Psoas muscle (tissue), 7 donors: ENCODE measurements at regions not wholly inside any gene's neighbourhood (a gene's known extent, or its start where the extent isn't known, plus 50 kb on each side); places are given as distances from the start of the nearest gene placed in this dataset.

Experiments
- ATAC-seq, 4 donors: fragments of 200-7000 bp; cut with Tn5 transposase; one replicate each; pipeline ENCODE4 v1.9.1; 2020; ENCODE audit warnings: moderate library complexity in 3 of 4, mild to moderate bottlenecking in 2 of 4
- DNase-seq, 2 donors: peaks; one replicate each; pipeline ENCODE4 v3.0.0-alpha.2; 2020
- H3K27ac ChIP-seq: fragments of 200-600 bp; one replicate; pipeline ENCODE4 v1.8.0; 2022
- H3K27me3 ChIP-seq, 3 donors: fragments of 200-600 bp in 1 of 3; one replicate each; pipeline versions ENCODE4 v1.6.1 to v1.8.0; 2013 to 2022; ENCODE audit warnings: low read length in 2 of 3, mild to moderate bottlenecking in 2 of 3, moderate library complexity in 1 of 3; ENCODE audit not compliant: insufficient read depth in 3 of 3
- H3K36me3 ChIP-seq, 2 donors: fragments of 200-600 bp in 1 of 2; one replicate each; pipeline versions ENCODE4 v1.6.1 to v1.8.0; 2013 to 2022; ENCODE audit warnings: low read depth in 1 of 2, mild to moderate bottlenecking in 1 of 2, moderate library complexity in 1 of 2; ENCODE audit not compliant: insufficient read depth in 1 of 2
- H3K4me1 ChIP-seq: fragments of 200-600 bp; one replicate; pipeline ENCODE4 v1.8.0; 2022
- H3K4me3 ChIP-seq: fragments of 200-600 bp; one replicate; pipeline ENCODE4 v1.8.0; 2022; ENCODE audit warnings: mild to moderate bottlenecking
- H3K9me3 ChIP-seq: fragments of 200-600 bp; one replicate; pipeline ENCODE4 v1.8.0; 2022
- WGBS, 3 donors: extraction: QIAGEN DNeasy Blood & Tissue Kit; methylation state at CpG; one replicate each; pipeline versions ENCODE4 v1.1.6 to v1.1.7; 2013; 5-methylcytosine and 5-hydroxymethylcytosine counted together
- intact Hi-C, 2 donors: fragments of 100-400 bp; cut with DNase I; formaldehyde crosslinking; loops; one replicate each; pipeline versions ENCODE4 v1.11.0 to v1.14.2; 2022
- TF ChIP-seq, protein P1 (sequence below): fragments of 200-600 bp; IDR thresholded peaks from one replicate; pipeline ENCODE4 v1.8.0; 2022; ENCODE audit warnings: antibody characterized with exemption
- donor health status: healthy with polysubstance abuse.
- donor health status: DM: no; HTN: no; CAD: no; lungs with moderate emphysema.
- donor health status: Bipolar disorder and iron deficiency.
- donor health status: healthy.
- donor health status: DM: yes; HTN: yes; CAD: no.
- donor health status: DM: no; HTN: no; CAD: no.
- donor health status: DM: yes; HTN: yes; CAD: no.

DNA sequence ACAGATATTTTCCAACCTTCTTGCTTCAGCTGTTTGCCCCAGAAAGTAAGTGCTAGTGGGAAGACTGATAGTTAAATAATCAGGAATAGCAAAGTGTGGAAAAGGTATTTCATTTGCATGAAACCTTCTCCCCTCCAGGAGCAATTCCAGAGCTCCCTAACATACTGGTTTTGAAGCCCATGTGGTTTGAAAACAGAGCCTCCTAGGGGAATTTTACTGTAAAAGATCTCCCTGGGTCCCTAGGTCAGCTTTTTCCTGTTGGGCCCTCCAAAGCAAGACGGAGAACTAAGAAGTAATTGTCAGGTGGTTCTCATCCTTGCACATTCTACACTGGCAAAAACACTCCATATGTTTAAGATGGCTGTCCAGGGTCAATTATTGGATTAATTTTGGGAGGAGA is 218.7 kb upstream of the FOXD3 start:
- no peak for DNase-seq
- H3K4me3 ChIP-seq: no peak overlapping the region
- peaks cover 5% of the 10 kb centered on the region for H3K4me1 ChIP-seq
- no peaks in the 10 kb centered on the region for H3K36me3 ChIP-seq
- ATAC-seq: no peak
- intact Hi-C loops: no loop called here
- 47 to 53% (median 48%) methylated on average over 1 of the region's 1 CpG for WGBS, 3 donors
- TF ChIP-seq, protein P1, sequence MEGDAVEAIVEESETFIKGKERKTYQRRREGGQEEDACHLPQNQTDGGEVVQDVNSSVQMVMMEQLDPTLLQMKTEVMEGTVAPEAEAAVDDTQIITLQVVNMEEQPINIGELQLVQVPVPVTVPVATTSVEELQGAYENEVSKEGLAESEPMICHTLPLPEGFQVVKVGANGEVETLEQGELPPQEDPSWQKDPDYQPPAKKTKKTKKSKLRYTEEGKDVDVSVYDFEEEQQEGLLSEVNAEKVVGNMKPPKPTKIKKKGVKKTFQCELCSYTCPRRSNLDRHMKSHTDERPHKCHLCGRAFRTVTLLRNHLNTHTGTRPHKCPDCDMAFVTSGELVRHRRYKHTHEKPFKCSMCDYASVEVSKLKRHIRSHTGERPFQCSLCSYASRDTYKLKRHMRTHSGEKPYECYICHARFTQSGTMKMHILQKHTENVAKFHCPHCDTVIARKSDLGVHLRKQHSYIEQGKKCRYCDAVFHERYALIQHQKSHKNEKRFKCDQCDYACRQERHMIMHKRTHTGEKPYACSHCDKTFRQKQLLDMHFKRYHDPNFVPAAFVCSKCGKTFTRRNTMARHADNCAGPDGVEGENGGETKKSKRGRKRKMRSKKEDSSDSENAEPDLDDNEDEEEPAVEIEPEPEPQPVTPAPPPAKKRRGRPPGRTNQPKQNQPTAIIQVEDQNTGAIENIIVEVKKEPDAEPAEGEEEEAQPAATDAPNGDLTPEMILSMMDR: no peak
- H3K27me3 ChIP-seq: no peaks in the 10 kb centered on the region
- H3K27ac ChIP-seq: no peak overlapping the region
- no peaks in the 10 kb centered on the region for H3K9me3 ChIP-seq

DNA sequence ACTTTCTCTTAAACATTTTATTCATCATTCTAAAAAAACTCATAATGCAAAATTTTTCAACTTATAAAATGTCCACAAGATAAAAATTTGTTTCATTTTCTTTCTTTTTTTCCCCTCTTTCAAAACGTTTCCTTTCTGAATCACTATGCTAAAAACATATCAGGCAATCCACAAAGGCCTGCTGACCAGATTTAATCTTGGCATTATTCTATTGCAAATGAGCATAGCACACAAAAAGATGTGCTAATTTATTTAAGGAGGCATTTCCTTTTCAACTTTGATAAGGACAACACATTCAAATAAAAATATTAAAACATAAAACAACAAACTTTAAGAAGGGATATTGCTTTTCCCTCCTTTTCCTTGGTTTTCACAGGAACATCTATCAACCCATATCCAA is 215.3 kb upstream of the FOXD3 start:
- intact Hi-C loops: no loop called here
- no peak overlapping the region for H3K4me3 ChIP-seq
- no peak for DNase-seq
- no peaks in the 10 kb centered on the region for H3K4me1 ChIP-seq
- no peaks in the 10 kb centered on the region for H3K36me3 ChIP-seq
- H3K9me3 ChIP-seq: no peaks in the 10 kb centered on the region
- H3K27me3 ChIP-seq: no peaks in the 10 kb centered on the region
- 12 to 27% (median 19%) methylated on average over 1 of the region's 1 CpG for WGBS, 3 donors
- TF ChIP-seq, protein P1: no peak
- ATAC-seq: no peak
- no peak overlapping the region for H3K27ac ChIP-seq

DNA sequence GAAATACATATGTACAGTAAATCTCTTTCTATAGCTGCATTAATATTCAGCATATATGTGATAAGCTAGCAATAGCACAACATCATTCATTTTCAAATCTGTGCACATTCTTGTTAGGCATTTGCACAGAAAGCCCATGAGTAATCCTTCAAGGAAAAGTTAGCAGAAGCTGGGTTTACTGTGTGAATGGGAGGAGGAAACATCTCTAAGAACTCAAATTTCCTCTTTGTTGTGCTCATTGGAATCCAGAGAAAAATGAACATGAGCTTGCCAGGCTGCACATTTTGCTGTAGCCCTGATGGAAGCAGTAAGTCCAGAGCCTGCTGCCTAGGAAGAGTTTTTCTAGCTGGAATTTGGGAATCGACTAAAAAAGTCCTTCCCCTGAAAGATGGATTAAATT is 214.2 kb upstream of the FOXD3 start:
- Histone ChIP-seq H3K27ac (no peak overlapping the region), H3K27me3 (no peaks in the 10 kb centered on the region), H3K9me3 (no peaks in the 10 kb centered on the region), H3K36me3 (no peaks in the 10 kb centered on the region), H3K4me3 (no peak overlapping the region), H3K4me1 (no peaks in the 10 kb centered on the region)
- ATAC-seq (no peak), DNase-seq (no peak)
- intact Hi-C loops: no loop called here
- TF ChIP-seq, protein P1: no peak
- 24 to 29% (median 26%) methylated on average over 1 of the region's 1 CpG for WGBS, 3 donors

- TF ChIP-seq, protein P1: no peak
- intact Hi-C loops: no loop called here
- no peaks in the 10 kb centered on the region for H3K4me1 ChIP-seq
- no peak overlapping the region for H3K27ac ChIP-seq
- no peak for DNase-seq
- WGBS, 3 donors: 61 to 68% (median 63%) methylated on average over 4 of the region's 4 CpGs
- H3K27me3 ChIP-seq: no peaks in the 10 kb centered on the region
- no peak overlapping the region for H3K4me3 ChIP-seq
- H3K9me3 ChIP-seq: no peaks in the 10 kb centered on the region
- H3K36me3 ChIP-seq: no peaks in the 10 kb centered on the region
- no peak for ATAC-seq
Measured at GRCh38 chr1:63112155-63112900, 210.0 kb upstream of the FOXD3 start.

DNA sequence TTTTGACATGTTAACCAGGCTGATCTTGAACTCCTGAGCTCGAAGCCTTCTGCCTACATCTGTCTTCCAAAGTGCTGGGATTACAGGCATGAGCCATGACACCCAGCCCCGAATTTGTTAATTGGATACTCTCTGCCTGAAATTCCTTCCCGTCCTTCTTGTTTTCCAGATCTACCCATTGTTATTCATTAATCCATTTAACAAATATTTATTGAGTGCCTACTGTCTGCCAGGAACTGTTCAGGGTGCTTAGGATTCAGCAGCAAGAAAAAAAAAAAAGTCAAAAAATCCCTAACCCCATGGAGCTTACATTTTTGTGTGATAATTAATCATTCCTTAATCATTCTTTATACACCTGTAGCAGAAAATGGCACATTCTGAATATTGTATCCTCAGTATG is 206.8 kb upstream of the FOXD3 start:
- Histone ChIP-seq H3K4me1 (no peaks in the 10 kb centered on the region), H3K36me3 (no peaks in the 10 kb centered on the region), H3K27me3 (no peaks in the 10 kb centered on the region), H3K4me3 (no peak overlapping the region), H3K27ac (no peak overlapping the region), H3K9me3 (no peaks in the 10 kb centered on the region)
- WGBS, 3 donors: 62 to 68% (median 63%) methylated on average over 3 of the region's 3 CpGs
- no peak for DNase-seq
- intact Hi-C loops: no loop called here
- TF ChIP-seq, protein P1: no peak
- ATAC-seq: no peak
